ENCODE measurements at regions not wholly inside any gene's neighbourhood (a gene's known extent, or its start where the extent isn't known, plus 50 kb on each side); places are given as distances from the start of the nearest gene placed in this dataset.

DNA sequence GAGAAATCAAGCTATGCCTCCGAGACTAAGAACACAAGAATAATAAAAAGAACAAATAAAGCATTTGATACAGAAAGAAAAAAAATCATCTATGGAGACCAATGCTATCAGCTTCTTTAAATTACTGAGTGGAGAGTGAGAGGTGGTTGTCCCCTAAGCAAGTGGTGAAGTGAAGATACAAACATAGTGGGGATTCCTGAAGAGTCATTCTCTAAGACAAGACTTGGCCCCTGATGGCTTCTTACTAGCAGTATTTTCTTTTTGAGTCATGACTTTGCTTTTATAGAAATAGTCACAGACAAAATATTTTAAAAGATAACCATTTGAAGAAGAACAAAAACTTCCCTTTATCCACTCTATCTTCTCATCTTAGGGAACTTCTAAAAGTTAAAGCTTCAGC, 261.4 kb upstream of the PRDM1 start:
- TF ChIP-seq NCOR1 (IDR thresholded peaks at IDR 0.05; ENCODE audit: borderline replicate concordance, low read length) (no peak), RBFOX2 (IDR thresholded peaks at IDR 0.05; ENCODE audit: low read depth, low read length) (no peak), GMEB1 (CRISPR knock-in tag; IDR thresholded peaks at IDR 0.05; ENCODE audit: borderline replicate concordance) (no peak), HMGXB4 (CRISPR knock-in tag; IDR thresholded peaks at IDR 0.05; ENCODE audit: borderline replicate concordance in 1 of 2, low read depth in 1 of 2) (no peak), ZNF382 (CRISPR knock-in tag; IDR thresholded peaks at IDR 0.05; ENCODE audit: borderline replicate concordance) (no peak), ELK4 (CRISPR knock-in tag; IDR thresholded peaks at IDR 0.05; ENCODE audit: borderline replicate concordance) (no peak), ETV6 (CRISPR knock-in tag; conservative IDR thresholded peaks at IDR 0.05) (no peak), ZNF510 (CRISPR knock-in tag; IDR thresholded peaks at IDR 0.05; ENCODE audit: low read depth) (no peak)
- TF ChIP-seq, protein P1, sequence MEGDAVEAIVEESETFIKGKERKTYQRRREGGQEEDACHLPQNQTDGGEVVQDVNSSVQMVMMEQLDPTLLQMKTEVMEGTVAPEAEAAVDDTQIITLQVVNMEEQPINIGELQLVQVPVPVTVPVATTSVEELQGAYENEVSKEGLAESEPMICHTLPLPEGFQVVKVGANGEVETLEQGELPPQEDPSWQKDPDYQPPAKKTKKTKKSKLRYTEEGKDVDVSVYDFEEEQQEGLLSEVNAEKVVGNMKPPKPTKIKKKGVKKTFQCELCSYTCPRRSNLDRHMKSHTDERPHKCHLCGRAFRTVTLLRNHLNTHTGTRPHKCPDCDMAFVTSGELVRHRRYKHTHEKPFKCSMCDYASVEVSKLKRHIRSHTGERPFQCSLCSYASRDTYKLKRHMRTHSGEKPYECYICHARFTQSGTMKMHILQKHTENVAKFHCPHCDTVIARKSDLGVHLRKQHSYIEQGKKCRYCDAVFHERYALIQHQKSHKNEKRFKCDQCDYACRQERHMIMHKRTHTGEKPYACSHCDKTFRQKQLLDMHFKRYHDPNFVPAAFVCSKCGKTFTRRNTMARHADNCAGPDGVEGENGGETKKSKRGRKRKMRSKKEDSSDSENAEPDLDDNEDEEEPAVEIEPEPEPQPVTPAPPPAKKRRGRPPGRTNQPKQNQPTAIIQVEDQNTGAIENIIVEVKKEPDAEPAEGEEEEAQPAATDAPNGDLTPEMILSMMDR (CRISPR knock-in tag; IDR thresholded peaks at IDR 0.05), result no peak
